Caco-2 (cell line): ENCODE measurements at regions not wholly inside any gene's neighbourhood (a gene's known extent, or its start where the extent isn't known, plus 50 kb on each side); places are given as distances from the start of the nearest gene placed in this dataset.

Experiments
- BruUV-seq: library from RNA; stranded (reverse); fragments of 400-500 nt; replicated peaks from 2 replicates; lab custom pipeline; 2021; lab: Mats Ljungman, UMichigan
- CTCF ChIA-PET: fragments of 300-600 bp; sonication (Branson Sonifier 250); formaldehyde crosslinking; loops from one replicate; lab custom pipeline; 2022; ENCODE audit warnings: antibody characterized with exemption; lab: Charles Lee
- POLR2A ChIA-PET: fragments of 300-600 bp; sonication (Branson Sonifier 250); formaldehyde crosslinking; loops from one replicate; lab custom pipeline; 2022; ENCODE audit warnings: antibody characterized with exemption; lab: Charles Lee
- DNase-seq, 2 experiments: peaks; one replicate each; pipeline versions ENCODE4 v3.0.0 to v3.0.0-alpha.2; 2020 to 2022
- H3K27me3 ChIP-seq: replicated peaks from 2 replicates; pipeline ENCODE4 v1.6.0; 2011; ENCODE audit warnings: low read length; ENCODE audit not compliant: control insufficient read depth, insufficient read depth
- H3K36me3 ChIP-seq: 2 replicates; pipeline ENCODE4 v1.5.1; 2011; ENCODE audit warnings: low read length; ENCODE audit not compliant: control insufficient read depth, insufficient read depth
- H3K4me1 ChIP-seq: fragments of 250-450 bp; sonication (Bioruptor Pico); 2 replicates; pipeline ENCODE4 v1.5.1; 2020; ENCODE audit warnings: mild to moderate bottlenecking
- H3K4me3 ChIP-seq: 2 replicates; pipeline ENCODE4 v1.5.1; 2011; ENCODE audit warnings: low read depth, mild to moderate bottlenecking, control low read depth, low read length
- H3K9me3 ChIP-seq: fragments of 250-450 bp; sonication (Bioruptor Pico); 2 replicates; pipeline ENCODE4 v1.5.1; 2020; ENCODE audit warnings: mild to moderate bottlenecking, moderate library complexity
- H3K27ac Mint-ChIP-seq: one replicate; pipeline ENCODE4 v1.8.0; 2022; ENCODE audit warnings: mixed read lengths; ENCODE audit not compliant: unreplicated experiment
- H3K27me3 Mint-ChIP-seq: one replicate; pipeline ENCODE4 v1.8.0; 2022; ENCODE audit warnings: mixed read lengths; ENCODE audit not compliant: insufficient read depth, unreplicated experiment
- H3K36me3 Mint-ChIP-seq: one replicate; pipeline ENCODE4 v1.8.0; 2022; ENCODE audit warnings: mild to moderate bottlenecking, mixed read lengths; ENCODE audit not compliant: insufficient read depth, unreplicated experiment
- H3K4me1 Mint-ChIP-seq: one replicate; pipeline ENCODE4 v1.8.0; 2022; ENCODE audit warnings: low read depth, mixed read lengths; ENCODE audit not compliant: unreplicated experiment
- H3K4me3 Mint-ChIP-seq: one replicate; pipeline ENCODE4 v1.8.0; 2022; ENCODE audit warnings: mild to moderate bottlenecking, moderate library complexity, mixed read lengths; ENCODE audit not compliant: unreplicated experiment
- H3K9me3 Mint-ChIP-seq: one replicate; pipeline ENCODE4 v1.8.0; 2022; ENCODE audit warnings: mixed read lengths; ENCODE audit not compliant: unreplicated experiment
- CTCF ChIP-seq, 2 experiments: fragments of 200-600 bp in 1 of 2; IDR thresholded peaks; 1 replicate in 1 of 2; 2 replicates in 1 of 2; pipeline versions ENCODE4 v1.5.1 to v1.8.0; 2011 to 2022; ENCODE audit warnings: antibody characterized with exemption in 1 of 2, control low read depth in 1 of 2, inconsistent platforms in 1 of 2, low read depth in 1 of 2, low read length in 1 of 2, mild to moderate bottlenecking in 1 of 2, moderate library complexity in 1 of 2; ENCODE audit not compliant: insufficient read depth in 1 of 2, severe bottlenecking in 1 of 2, unreplicated experiment in 1 of 2
- intact Hi-C: fragments of 100-400 bp; cut with micrococcal nuclease; formaldehyde crosslinking; loops from one replicate; pipeline ENCODE4 v1.10.0; 2022; ENCODE audit not compliant: unreplicated experiment

- BruUV-seq, result no TSS peak
- Histone ChIP-seq H3K36me3 (no peaks in the 10 kb centered on the region), H3K9me3 (no peaks in the 10 kb centered on the region), H3K4me1 (no peaks in the 10 kb centered on the region), H3K27me3 (no peaks in the 10 kb centered on the region), H3K4me3 (no peak overlapping the region)
- TF ChIP-seq CTCF (IDR thresholded peaks at IDR 0.05; ENCODE audit: insufficient read depth in 1 of 2, low read depth in 1 of 2, low read length in 1 of 2, severe bottlenecking in 1 of 2, unreplicated experiment in 1 of 2), result no peak
- H3K36me3 Mint-ChIP-seq, result no peaks in the 10 kb centered on the region
- no peak overlapping the region for H3K4me3 Mint-ChIP-seq
- intact Hi-C loops, result no loop called here
- ChIA-PET CTCF (interaction anchor here (1.7 kb wide), 1 partner anchor 36 kb away, joined by 4 read pairs; no protein-coding TSS in a partner anchor), POLR2A (no interaction called here)
- H3K27me3 Mint-ChIP-seq, result no peaks in the 10 kb centered on the region
- H3K4me1 Mint-ChIP-seq, result no peaks in the 10 kb centered on the region
- no peaks in the 10 kb centered on the region for H3K9me3 Mint-ChIP-seq
- DNase-seq, result no peak
- H3K27ac Mint-ChIP-seq, result no peak overlapping the region
Observed at GRCh38 chr9:92176068-92176799, 61.0 kb upstream of the SPTLC1 start.

- Mint-ChIP-seq H3K27ac (no peak overlapping the region), H3K27me3 (no peaks in the 10 kb centered on the region), H3K9me3 (no peaks in the 10 kb centered on the region), H3K4me1 (no peaks in the 10 kb centered on the region), H3K4me3 (no peak overlapping the region), H3K36me3 (no peaks in the 10 kb centered on the region)
- DNase-seq, result no peak
- no peaks in the 10 kb centered on the region for H3K4me1 ChIP-seq
- H3K9me3 ChIP-seq, result no peaks in the 10 kb centered on the region
- TF ChIP-seq CTCF (IDR thresholded peaks at IDR 0.05; ENCODE audit: insufficient read depth in 1 of 2, low read depth in 1 of 2, low read length in 1 of 2, severe bottlenecking in 1 of 2, unreplicated experiment in 1 of 2), result no peak
- ChIA-PET CTCF (interaction anchor here (1.7 kb wide), 1 partner anchor 35 kb away, joined by 4 read pairs; no protein-coding TSS in a partner anchor), POLR2A (no interaction called here)
- H3K4me3 ChIP-seq, result no peak overlapping the region
- no peaks in the 10 kb centered on the region for H3K27me3 ChIP-seq
- H3K36me3 ChIP-seq, result no peaks in the 10 kb centered on the region
- intact Hi-C loops, result no loop called here
- no TSS peak for BruUV-seq
Observed at GRCh38 chr9:92175441-92175840, 60.2 kb upstream of the SPTLC1 start.

GRCh38 chr9:92173318-92173717, 58.1 kb upstream of the SPTLC1 start:
- DNase-seq, result no peak

More at GRCh38 chr9:92173318-92173717, 58.1 kb upstream of the SPTLC1 start:
- Mint-ChIP-seq H3K4me3 (no peak overlapping the region), H3K4me1 (no peaks in the 10 kb centered on the region), H3K27ac (no peak overlapping the region), H3K9me3 (no peaks in the 10 kb centered on the region), H3K27me3 (no peaks in the 10 kb centered on the region), H3K36me3 (no peaks in the 10 kb centered on the region)
- no peak for TF ChIP-seq CTCF (IDR thresholded peaks at IDR 0.05; ENCODE audit: insufficient read depth in 1 of 2, low read depth in 1 of 2, low read length in 1 of 2, severe bottlenecking in 1 of 2, unreplicated experiment in 1 of 2)
- Histone ChIP-seq H3K27me3 (no peaks in the 10 kb centered on the region), H3K4me3 (no peak overlapping the region), H3K36me3 (no peaks in the 10 kb centered on the region), H3K9me3 (no peaks in the 10 kb centered on the region), H3K4me1 (no peaks in the 10 kb centered on the region)
- intact Hi-C loops, result no loop called here
- ChIA-PET POLR2A (no interaction called here), CTCF (no interaction called here)
- no TSS peak for BruUV-seq
